H9 (cell line): ENCODE measurements at regions not wholly inside any gene's neighbourhood (a gene's known extent, or its start where the extent isn't known, plus 50 kb on each side); places are given as distances from the start of the nearest gene placed in this dataset.

Experiments
- DNase-seq: peaks from one replicate; pipeline ENCODE4 v3.0.0-alpha.2; 2017
- H2AFZ ChIP-seq: one replicate; pipeline ENCODE4 v1.6.1; 2013; ENCODE audit warnings: mild to moderate bottlenecking, low read length, control low read depth, moderate library complexity
- H2AK5ac ChIP-seq: 2 replicates; pipeline ENCODE4 v1.6.1; 2013; ENCODE audit warnings: low read length, control low read depth, mixed read lengths; ENCODE audit not compliant: insufficient read length
- H2BK120ac ChIP-seq: one replicate; pipeline ENCODE4 v1.6.1; 2013; ENCODE audit warnings: low read depth, mild to moderate bottlenecking, low read length, control low read depth, inconsistent platforms; ENCODE audit not compliant: poor library complexity, severe bottlenecking
- H2BK12ac ChIP-seq: 2 replicates; pipeline ENCODE4 v1.6.1; 2013; ENCODE audit warnings: low read length, control low read depth, mixed read lengths, low read depth; ENCODE audit not compliant: insufficient read length
- H2BK15ac ChIP-seq: 2 replicates; pipeline ENCODE4 v1.6.1; 2013; ENCODE audit warnings: low read depth, low read length, control low read depth
- H2BK20ac ChIP-seq: one replicate; pipeline ENCODE4 v1.6.1; 2013; ENCODE audit warnings: low read depth, mild to moderate bottlenecking, low read length, control low read depth, inconsistent platforms; ENCODE audit not compliant: poor library complexity, severe bottlenecking
- H2BK5ac ChIP-seq: 2 replicates; pipeline ENCODE4 v1.6.1; 2013; ENCODE audit warnings: low read length, control low read depth, mixed read lengths; ENCODE audit not compliant: insufficient read length
- H3K14ac ChIP-seq: 2 replicates; pipeline ENCODE4 v1.6.1; 2013; ENCODE audit warnings: low read length, control low read depth; ENCODE audit not compliant: insufficient read depth
- H3K18ac ChIP-seq: 2 replicates; pipeline ENCODE4 v1.6.1; 2013; ENCODE audit warnings: low read depth, mild to moderate bottlenecking, mixed read lengths, low read length, control low read depth; ENCODE audit not compliant: insufficient read length
- H3K23ac ChIP-seq: 2 replicates; pipeline ENCODE4 v1.6.1; 2013; ENCODE audit warnings: low read length, control low read depth, mixed read lengths, low read depth; ENCODE audit not compliant: insufficient read length
- H3K23me2 ChIP-seq: 2 replicates; pipeline ENCODE4 v1.6.1; 2013; ENCODE audit warnings: low read depth, mild to moderate bottlenecking, mixed read lengths, low read length, control low read depth; ENCODE audit not compliant: insufficient read length, poor library complexity, severe bottlenecking
- H3K27ac ChIP-seq: 2 replicates; pipeline ENCODE4 v1.5.1; 2013; ENCODE audit warnings: low read length, control low read depth, mixed read lengths, low read depth; ENCODE audit not compliant: insufficient read length
- H3K27me3 ChIP-seq: 2 replicates; pipeline ENCODE4 v1.6.1; 2013; ENCODE audit warnings: low read length, control low read depth, inconsistent platforms; ENCODE audit not compliant: insufficient read depth
- H3K4ac ChIP-seq: 2 replicates; pipeline ENCODE4 v1.6.1; 2013; ENCODE audit warnings: low read depth, mild to moderate bottlenecking, control low read depth, inconsistent platforms, low read length, moderate library complexity
- H3K4me1 ChIP-seq: 2 replicates; pipeline ENCODE4 v1.6.1; 2013; ENCODE audit warnings: low read length, control low read depth, inconsistent platforms; ENCODE audit not compliant: insufficient read depth
- H3K4me2 ChIP-seq: 2 replicates; pipeline ENCODE4 v1.6.1; 2013; ENCODE audit warnings: low read length, control low read depth, mixed read lengths; ENCODE audit not compliant: insufficient read length, insufficient read depth
- H3K56ac ChIP-seq: 2 replicates; pipeline ENCODE4 v1.6.1; 2013; ENCODE audit warnings: low read depth, mild to moderate bottlenecking, mixed read lengths, low read length, control low read depth; ENCODE audit not compliant: insufficient read length
- H3K79me1 ChIP-seq: 2 replicates; pipeline ENCODE4 v1.6.1; 2013; ENCODE audit warnings: low read depth, mild to moderate bottlenecking, moderate library complexity, low read length, control low read depth, inconsistent platforms; ENCODE audit not compliant: insufficient read depth, poor library complexity, severe bottlenecking
- H3K79me2 ChIP-seq: 2 replicates; pipeline ENCODE4 v1.6.1; 2013; ENCODE audit warnings: low read length, control low read depth, inconsistent platforms; ENCODE audit not compliant: insufficient read depth
- H3K9ac ChIP-seq: 2 replicates; pipeline ENCODE4 v1.6.1; 2013; ENCODE audit warnings: low read length, control low read depth, mixed read lengths; ENCODE audit not compliant: insufficient read length; ENCODE audit errors: extremely low read depth
- H3K9me3 ChIP-seq: one replicate; pipeline ENCODE4 v1.6.1; 2013; ENCODE audit warnings: low read depth, low read length, inconsistent platforms; ENCODE audit not compliant: control insufficient read depth
- H3T11ph ChIP-seq: one replicate; pipeline ENCODE4 v1.6.1; 2013; ENCODE audit warnings: mild to moderate bottlenecking, low read length, control low read depth, inconsistent platforms
- H4K20me1 ChIP-seq: one replicate; pipeline ENCODE4 v1.6.1; 2013; ENCODE audit not compliant: control insufficient read depth, insufficient read length, insufficient read depth
- H4K5ac ChIP-seq: 2 replicates; pipeline ENCODE4 v1.6.1; 2013; ENCODE audit warnings: low read depth, mild to moderate bottlenecking, mixed read lengths, low read length, control low read depth; ENCODE audit not compliant: insufficient read length
- H4K8ac ChIP-seq: replicated peaks from 2 replicates; pipeline ENCODE4 v1.6.1; 2013; ENCODE audit warnings: low read length, control low read depth, mixed read lengths, low read depth; ENCODE audit not compliant: insufficient read length
- H4K91ac ChIP-seq: 2 replicates; pipeline ENCODE4 v1.6.1; 2013; ENCODE audit warnings: low read depth, mild to moderate bottlenecking, moderate library complexity, mixed read lengths, low read length, control low read depth; ENCODE audit not compliant: insufficient read length
- H3K27ac Mint-ChIP-seq, 3 experiments: 2 replicates in 2 of 3; 3 replicates in 1 of 3; pipeline ENCODE4 v1.8.0; 2020 to 2021; ENCODE audit warnings: mixed read lengths in 3 of 3, mild to moderate bottlenecking in 1 of 3, moderate library complexity in 1 of 3
- H3K27me3 Mint-ChIP-seq: 2 replicates; pipeline ENCODE4 v1.8.0; 2021; ENCODE audit warnings: low read depth, mild to moderate bottlenecking, moderate library complexity, mixed read lengths
- H3K36me3 Mint-ChIP-seq, 3 experiments: 2 replicates in 2 of 3; 3 replicates in 1 of 3; pipeline ENCODE4 v1.8.0; 2020 to 2021; ENCODE audit warnings: low read depth in 3 of 3, mixed read lengths in 3 of 3; ENCODE audit not compliant: insufficient read depth in 1 of 3
- H3K4me1 Mint-ChIP-seq, 2 experiments: 2 replicates each; pipeline ENCODE4 v1.8.0; 2020; ENCODE audit warnings: mixed read lengths in 2 of 2
- H3K4me3 Mint-ChIP-seq, 2 experiments: 2 replicates in 1 of 2; 3 replicates in 1 of 2; pipeline ENCODE4 v1.8.0; 2020 to 2021; ENCODE audit warnings: mild to moderate bottlenecking in 2 of 2, mixed read lengths in 2 of 2, moderate library complexity in 1 of 2
- H3K9me3 Mint-ChIP-seq, 2 experiments: 2 replicates in 1 of 2; 3 replicates in 1 of 2; pipeline ENCODE4 v1.8.0; 2020; ENCODE audit warnings: mild to moderate bottlenecking in 2 of 2, mixed read lengths in 2 of 2, moderate library complexity in 1 of 2
- WGBS: extraction: QIAGEN DNeasy Blood & Tissue Kit; methylation state at CpG from one replicate; pipeline ENCODE4 v1.1.7; 2013; ENCODE audit warnings: missing lambda C conversion rate, low lambda C conversion rate, mixed read lengths; ENCODE audit not compliant: insufficient read length; ENCODE audit errors: extremely low coverage; 5-methylcytosine and 5-hydroxymethylcytosine counted together
- TF ChIP-seq, protein P1 (sequence below): fragments of 200-600 bp; sonication (generic); conservative IDR thresholded peaks from 3 replicates; pipeline ENCODE4 v1.8.0; 2021; ENCODE audit warnings: antibody characterized with exemption, mild to moderate bottlenecking

GRCh38 chr1:239757716-239758115, 334.0 kb upstream of the FMN2 start:
- no peak overlapping the region for H3K27ac ChIP-seq
- no peaks in the 10 kb centered on the region; a peak in 1 of 5 replicates for H3K9me3 Mint-ChIP-seq
- TF ChIP-seq, protein P1, sequence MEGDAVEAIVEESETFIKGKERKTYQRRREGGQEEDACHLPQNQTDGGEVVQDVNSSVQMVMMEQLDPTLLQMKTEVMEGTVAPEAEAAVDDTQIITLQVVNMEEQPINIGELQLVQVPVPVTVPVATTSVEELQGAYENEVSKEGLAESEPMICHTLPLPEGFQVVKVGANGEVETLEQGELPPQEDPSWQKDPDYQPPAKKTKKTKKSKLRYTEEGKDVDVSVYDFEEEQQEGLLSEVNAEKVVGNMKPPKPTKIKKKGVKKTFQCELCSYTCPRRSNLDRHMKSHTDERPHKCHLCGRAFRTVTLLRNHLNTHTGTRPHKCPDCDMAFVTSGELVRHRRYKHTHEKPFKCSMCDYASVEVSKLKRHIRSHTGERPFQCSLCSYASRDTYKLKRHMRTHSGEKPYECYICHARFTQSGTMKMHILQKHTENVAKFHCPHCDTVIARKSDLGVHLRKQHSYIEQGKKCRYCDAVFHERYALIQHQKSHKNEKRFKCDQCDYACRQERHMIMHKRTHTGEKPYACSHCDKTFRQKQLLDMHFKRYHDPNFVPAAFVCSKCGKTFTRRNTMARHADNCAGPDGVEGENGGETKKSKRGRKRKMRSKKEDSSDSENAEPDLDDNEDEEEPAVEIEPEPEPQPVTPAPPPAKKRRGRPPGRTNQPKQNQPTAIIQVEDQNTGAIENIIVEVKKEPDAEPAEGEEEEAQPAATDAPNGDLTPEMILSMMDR = no peak

More at GRCh38 chr1:239757716-239758115, 334.0 kb upstream of the FMN2 start:
- no peaks in the 10 kb centered on the region for H3K79me2 ChIP-seq
- no peak overlapping the region for H2BK120ac ChIP-seq
- H3K79me1 ChIP-seq = no peaks in the 10 kb centered on the region
- no peak overlapping the region for H2BK5ac ChIP-seq
- no peaks in the 10 kb centered on the region for H3K27me3 ChIP-seq
- H3K23me2 ChIP-seq = no peaks in the 10 kb centered on the region
- no peak overlapping the region for H4K5ac ChIP-seq
- H4K91ac ChIP-seq = no peak overlapping the region
- peaks cover 33 to 39% of the 10 kb centered on the region in 2 experiments for H3K4me1 Mint-ChIP-seq
- no peak overlapping the region for H2AK5ac ChIP-seq
- H3K4me2 ChIP-seq = no peak overlapping the region
- H3K4me3 Mint-ChIP-seq = no peak overlapping the region
- no peaks in the 10 kb centered on the region for H4K20me1 ChIP-seq
- no peak overlapping the region for H3K14ac ChIP-seq
- no peak overlapping the region for H3T11ph ChIP-seq
- no peak for DNase-seq
- H3K9me3 ChIP-seq = no peaks in the 10 kb centered on the region
- H2BK12ac ChIP-seq = no peak overlapping the region
- no peak overlapping the region for H2BK15ac ChIP-seq
- H3K18ac ChIP-seq = no peak overlapping the region
- no peak overlapping the region for H3K23ac ChIP-seq
- no peak overlapping the region for H3K56ac ChIP-seq
- H3K4ac ChIP-seq = no peak overlapping the region
- WGBS = no CpG with 5 or more reads among the region's 2 CpGs
- no peak overlapping the region for H2BK20ac ChIP-seq
- H3K36me3 Mint-ChIP-seq = 0 out of 7 replicates have a peak, but pooled peaks cover 0 to 4% (median 0%) of the 10 kb centered on the region in 3 experiments
- H3K27ac Mint-ChIP-seq = no peak overlapping the region
- peaks cover 6% of the 10 kb centered on the region; the same call in 1 of the 2 replicates for H3K4me1 ChIP-seq
- H2AFZ ChIP-seq = no peak overlapping the region
- no peaks in the 10 kb centered on the region; the same call in 1 of the 2 replicates for H3K27me3 Mint-ChIP-seq
- no peak overlapping the region for H4K8ac ChIP-seq
- H3K9ac ChIP-seq = no peak overlapping the region
